Fibroblast of lung (primary cell): ENCODE measurements at regions not wholly inside any gene's neighbourhood (a gene's known extent, or its start where the extent isn't known, plus 50 kb on each side); places are given as distances from the start of the nearest gene placed in this dataset.

Experiments used
- EZH2 ChIP-seq: IDR thresholded peaks from 2 replicates; pipeline ENCODE4 v1.5.1; 2012; ENCODE audit warnings: low read length, control low read depth, mild to moderate bottlenecking; ENCODE audit errors: missing control alignments
- TF ChIP-seq, protein P1 (sequence below), 2 donors: IDR thresholded peaks in 1 of 2; conservative IDR thresholded peaks in 1 of 2; 1 replicate in 1 of 2; 2 replicates in 1 of 2; pipeline ENCODE4 v1.5.1; 2011 to 2012; ENCODE audit warnings: low read length in 2 of 2, control low read depth in 1 of 2, inconsistent platforms in 1 of 2, low read depth in 1 of 2, mild to moderate bottlenecking in 1 of 2

DNA sequence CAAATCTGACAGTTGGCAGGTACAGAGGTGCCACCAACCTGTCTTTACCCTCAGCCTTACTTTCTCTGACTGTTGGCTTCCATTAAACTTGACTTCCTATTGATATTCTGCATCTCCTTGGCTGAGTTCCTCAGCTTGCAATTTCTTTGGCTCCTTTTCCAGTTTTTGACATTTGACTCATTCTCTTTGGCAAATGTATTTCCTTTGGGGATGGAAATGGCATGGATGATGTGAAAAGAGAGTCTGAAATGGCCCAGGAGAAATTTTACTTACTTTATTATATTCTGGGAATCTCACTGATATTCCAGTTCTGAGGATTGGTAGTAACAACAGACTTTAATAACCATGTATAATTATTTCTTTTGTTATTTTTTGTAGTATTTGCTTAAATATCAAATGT is 255.2 kb downstream of the CD109 start:
- TF ChIP-seq, protein P1, sequence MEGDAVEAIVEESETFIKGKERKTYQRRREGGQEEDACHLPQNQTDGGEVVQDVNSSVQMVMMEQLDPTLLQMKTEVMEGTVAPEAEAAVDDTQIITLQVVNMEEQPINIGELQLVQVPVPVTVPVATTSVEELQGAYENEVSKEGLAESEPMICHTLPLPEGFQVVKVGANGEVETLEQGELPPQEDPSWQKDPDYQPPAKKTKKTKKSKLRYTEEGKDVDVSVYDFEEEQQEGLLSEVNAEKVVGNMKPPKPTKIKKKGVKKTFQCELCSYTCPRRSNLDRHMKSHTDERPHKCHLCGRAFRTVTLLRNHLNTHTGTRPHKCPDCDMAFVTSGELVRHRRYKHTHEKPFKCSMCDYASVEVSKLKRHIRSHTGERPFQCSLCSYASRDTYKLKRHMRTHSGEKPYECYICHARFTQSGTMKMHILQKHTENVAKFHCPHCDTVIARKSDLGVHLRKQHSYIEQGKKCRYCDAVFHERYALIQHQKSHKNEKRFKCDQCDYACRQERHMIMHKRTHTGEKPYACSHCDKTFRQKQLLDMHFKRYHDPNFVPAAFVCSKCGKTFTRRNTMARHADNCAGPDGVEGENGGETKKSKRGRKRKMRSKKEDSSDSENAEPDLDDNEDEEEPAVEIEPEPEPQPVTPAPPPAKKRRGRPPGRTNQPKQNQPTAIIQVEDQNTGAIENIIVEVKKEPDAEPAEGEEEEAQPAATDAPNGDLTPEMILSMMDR (conservative IDR thresholded peaks at IDR 0.05 in 1 of 2, IDR thresholded peaks at IDR 0.05 in 1 of 2; ENCODE audit: low read depth in 1 of 2, low read length in 2 of 2) = no peak
- no peak for TF ChIP-seq EZH2
